ENCODE measurements at regions not wholly inside any gene's neighbourhood (a gene's known extent, or its start where the extent isn't known, plus 50 kb on each side); places are given as distances from the start of the nearest gene placed in this dataset.

DNA sequence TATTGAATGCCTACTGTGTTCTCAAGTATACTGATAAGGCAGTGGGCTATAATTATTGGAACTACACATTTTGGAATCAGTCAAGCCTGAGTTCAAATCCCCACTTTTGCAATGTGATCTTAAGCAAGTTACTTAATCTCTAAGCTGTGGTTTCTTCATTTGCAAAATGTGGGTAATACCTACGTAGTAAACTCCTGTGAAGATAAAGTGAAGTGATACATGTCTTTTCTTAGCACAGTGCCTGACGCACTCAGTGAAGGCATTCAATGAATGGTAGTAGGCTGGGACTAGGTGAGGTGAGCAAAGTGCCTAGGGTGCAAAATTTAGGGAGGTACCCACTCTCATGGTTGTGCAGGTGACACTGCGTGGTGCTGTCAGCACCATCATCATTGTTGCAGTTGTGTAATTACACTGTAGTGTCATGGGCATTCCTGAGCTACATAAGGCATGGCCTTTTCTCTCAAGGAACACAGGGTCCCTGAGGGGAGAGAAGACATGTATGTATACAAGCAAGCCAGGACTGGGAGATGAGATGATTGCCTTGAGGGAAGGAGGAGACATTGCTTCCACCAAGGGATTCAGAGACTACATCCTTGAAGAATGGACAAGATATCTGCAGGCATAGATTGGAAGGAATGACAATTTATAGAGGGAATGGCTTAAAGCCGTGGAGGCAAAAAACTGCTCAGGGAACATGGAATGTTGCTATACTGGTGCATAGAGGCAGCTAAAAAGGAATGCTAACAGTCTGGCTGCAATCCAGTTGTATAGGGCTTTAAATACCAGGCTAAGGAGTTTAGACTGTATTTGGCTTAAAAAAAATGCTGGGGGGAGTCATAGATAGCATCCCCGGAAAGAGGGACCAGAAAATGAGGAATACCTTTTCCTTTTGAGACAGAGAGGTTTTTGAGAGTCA lies 129.2 kb upstream of the ARHGAP5 start:
- Histone ChIP-seq H3K4me3 (no peak overlapping the region), H3K27ac (no peak overlapping the region), H3K27me3 (no peaks in the 10 kb centered on the region), H3K36me3 (no peaks in the 10 kb centered on the region), H3K9me3 (no peaks in the 10 kb centered on the region), H3K4me1 (peaks cover 0 to 23% (median 8%) of the 10 kb centered on the region in 4 donors)
- DNase-seq = no peak
- TF ChIP-seq, protein P1, sequence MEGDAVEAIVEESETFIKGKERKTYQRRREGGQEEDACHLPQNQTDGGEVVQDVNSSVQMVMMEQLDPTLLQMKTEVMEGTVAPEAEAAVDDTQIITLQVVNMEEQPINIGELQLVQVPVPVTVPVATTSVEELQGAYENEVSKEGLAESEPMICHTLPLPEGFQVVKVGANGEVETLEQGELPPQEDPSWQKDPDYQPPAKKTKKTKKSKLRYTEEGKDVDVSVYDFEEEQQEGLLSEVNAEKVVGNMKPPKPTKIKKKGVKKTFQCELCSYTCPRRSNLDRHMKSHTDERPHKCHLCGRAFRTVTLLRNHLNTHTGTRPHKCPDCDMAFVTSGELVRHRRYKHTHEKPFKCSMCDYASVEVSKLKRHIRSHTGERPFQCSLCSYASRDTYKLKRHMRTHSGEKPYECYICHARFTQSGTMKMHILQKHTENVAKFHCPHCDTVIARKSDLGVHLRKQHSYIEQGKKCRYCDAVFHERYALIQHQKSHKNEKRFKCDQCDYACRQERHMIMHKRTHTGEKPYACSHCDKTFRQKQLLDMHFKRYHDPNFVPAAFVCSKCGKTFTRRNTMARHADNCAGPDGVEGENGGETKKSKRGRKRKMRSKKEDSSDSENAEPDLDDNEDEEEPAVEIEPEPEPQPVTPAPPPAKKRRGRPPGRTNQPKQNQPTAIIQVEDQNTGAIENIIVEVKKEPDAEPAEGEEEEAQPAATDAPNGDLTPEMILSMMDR (IDR thresholded peaks at IDR 0.05) = no peak
- no peak for TF ChIP-seq POLR2A (IDR thresholded peaks at IDR 0.05)

DNA sequence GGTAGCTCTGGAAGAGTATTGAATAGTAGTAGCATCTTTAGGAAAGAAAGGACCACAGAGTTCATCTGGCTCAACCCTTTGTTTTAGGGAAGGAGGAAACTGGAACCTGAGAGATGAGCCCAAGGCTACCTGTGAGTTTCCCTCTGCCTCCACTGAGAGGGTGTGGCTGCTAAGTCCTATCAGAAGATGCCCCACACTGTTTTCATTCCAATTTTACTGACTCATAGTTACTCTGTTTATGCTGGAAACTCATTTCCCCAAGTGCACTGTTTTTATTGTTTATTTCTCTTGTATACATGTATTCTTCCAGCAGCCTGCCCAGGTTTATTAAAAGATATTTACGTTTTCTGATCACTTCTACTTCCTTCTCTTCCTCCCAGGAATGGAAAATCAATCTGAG lies 127.4 kb upstream of the ARHGAP5 start:
- H3K36me3 ChIP-seq = no peaks in the 10 kb centered on the region
- DNase-seq = no peak
- peaks cover 0 to 13% (median 7%) of the 10 kb centered on the region in 4 donors for H3K4me1 ChIP-seq
- H3K4me3 ChIP-seq = no peak overlapping the region
- peak overlapping the region in 1 of 4 donors; percentile 40 for H3K27ac ChIP-seq
- H3K9me3 ChIP-seq = no peaks in the 10 kb centered on the region
- TF ChIP-seq, protein P1 (IDR thresholded peaks at IDR 0.05) = no peak
- no peak for TF ChIP-seq POLR2A (IDR thresholded peaks at IDR 0.05)
- no peaks in the 10 kb centered on the region for H3K27me3 ChIP-seq

DNA sequence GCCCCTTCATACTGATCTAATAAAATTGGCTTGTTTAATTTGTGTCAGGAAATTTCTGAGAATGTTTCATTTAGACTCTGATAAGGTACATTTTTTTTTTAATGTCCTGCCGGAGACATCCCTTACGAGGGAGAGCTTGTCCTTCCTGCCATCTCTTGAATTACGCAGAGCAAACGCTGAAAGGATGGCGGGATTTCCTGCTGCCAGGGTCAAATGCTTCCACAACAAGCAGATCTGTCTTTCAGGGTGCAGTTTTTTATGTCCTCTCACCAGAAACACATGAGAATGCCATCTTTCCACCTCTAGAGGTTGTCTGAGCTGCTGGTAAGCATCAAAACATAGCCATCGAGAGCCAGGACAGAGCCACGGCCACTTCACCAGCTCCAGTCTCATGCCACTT lies 126.8 kb upstream of the ARHGAP5 start:
- H3K4me1 ChIP-seq = peaks cover 0 to 13% (median under 1%) of the 10 kb centered on the region in 4 donors
- no peak for TF ChIP-seq POLR2A (IDR thresholded peaks at IDR 0.05)
- TF ChIP-seq, protein P1 (IDR thresholded peaks at IDR 0.05) = no peak
- peak overlapping the region in 1 of 4 donors; percentile 40 for H3K27ac ChIP-seq
- DNase-seq = no peak
- no peaks in the 10 kb centered on the region for H3K9me3 ChIP-seq
- no peaks in the 10 kb centered on the region for H3K27me3 ChIP-seq
- H3K4me3 ChIP-seq = no peak overlapping the region
- H3K36me3 ChIP-seq = no peaks in the 10 kb centered on the region

DNA sequence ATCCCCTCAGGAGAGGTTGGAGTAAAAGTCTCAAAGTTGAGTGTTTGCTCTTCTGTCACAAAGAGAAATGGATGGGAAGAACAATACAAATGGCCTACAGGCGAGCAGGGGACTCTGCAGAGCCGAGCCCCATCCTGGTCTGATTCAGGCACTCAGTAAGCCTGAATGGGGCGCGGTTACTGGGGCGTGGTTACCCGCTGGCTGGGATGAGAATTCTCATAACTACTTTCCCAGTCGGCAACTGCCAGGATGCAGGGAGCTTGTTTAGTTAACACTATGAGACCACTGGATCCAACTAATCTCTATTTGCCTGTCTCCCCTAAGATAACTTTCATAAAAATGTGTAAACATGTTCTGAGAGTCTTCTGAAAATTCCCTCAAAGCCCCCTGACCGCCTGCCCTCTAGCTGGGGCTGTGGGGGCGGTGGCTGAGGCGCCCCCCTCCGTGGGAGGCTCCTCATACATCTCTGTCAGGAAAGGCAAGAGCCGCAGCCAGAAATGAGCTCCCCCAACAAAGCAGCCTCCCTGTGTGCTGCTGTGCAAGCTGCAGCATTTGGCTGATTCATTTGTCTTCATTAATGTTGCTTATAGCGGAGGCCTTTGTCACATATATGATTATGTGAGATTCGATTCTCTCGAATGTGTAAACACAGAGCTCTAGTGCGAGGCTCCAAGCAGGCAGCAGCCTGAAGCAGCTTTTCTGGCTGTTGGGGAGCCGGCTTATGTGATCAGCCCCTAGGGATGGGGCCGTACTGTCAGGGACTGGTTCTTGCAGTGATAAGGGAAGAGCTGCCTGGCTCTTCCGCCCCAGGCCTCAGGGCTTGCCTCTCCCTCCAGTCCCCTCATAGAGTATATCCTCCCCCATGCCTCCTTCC lies 126.1 kb upstream of the ARHGAP5 start:
- peak overlapping the region in 1 of 4 donors; percentile 40 for H3K27ac ChIP-seq
- H3K4me3 ChIP-seq = no peak overlapping the region
- no peaks in the 10 kb centered on the region for H3K27me3 ChIP-seq
- no peak for TF ChIP-seq POLR2A (IDR thresholded peaks at IDR 0.05)
- TF ChIP-seq, protein P1 (IDR thresholded peaks at IDR 0.05) = no peak
- no peaks in the 10 kb centered on the region for H3K9me3 ChIP-seq
- DNase-seq = peak in 2 of 3 donors; percentile 79 to 85
- no peaks in the 10 kb centered on the region for H3K36me3 ChIP-seq
- H3K4me1 ChIP-seq = peaks cover 0 to 13% (median 0%) of the 10 kb centered on the region in 4 donors

DNA sequence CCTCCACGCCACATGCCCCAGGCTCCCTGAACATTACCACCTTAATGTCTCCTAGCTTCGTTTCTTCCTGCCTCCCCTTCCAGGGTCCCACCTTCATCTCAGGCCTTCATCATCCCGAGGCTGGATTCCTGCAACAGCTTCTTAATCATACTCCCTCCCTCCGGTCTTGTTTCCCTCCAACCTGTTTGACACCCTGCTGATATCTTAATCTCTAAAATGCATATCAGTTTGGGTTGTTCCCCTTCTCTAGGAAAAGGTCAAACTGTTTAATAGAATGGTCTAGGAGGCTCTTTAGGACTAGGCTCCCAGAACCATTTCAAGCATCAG lies 125.5 kb upstream of the ARHGAP5 start:
- Histone ChIP-seq H3K27me3 (no peaks in the 10 kb centered on the region), H3K9me3 (no peaks in the 10 kb centered on the region), H3K4me1 (peaks cover 0 to 13% (median 0%) of the 10 kb centered on the region in 4 donors), H3K27ac (no peak overlapping the region), H3K4me3 (no peak overlapping the region), H3K36me3 (no peaks in the 10 kb centered on the region)
- TF ChIP-seq, protein P1 (IDR thresholded peaks at IDR 0.05) = no peak
- TF ChIP-seq POLR2A (IDR thresholded peaks at IDR 0.05) = no peak
- no peak for DNase-seq
